Body of pancreas (tissue), 4 donors: ENCODE measurements at regions not wholly inside any gene's neighbourhood (a gene's known extent, or its start where the extent isn't known, plus 50 kb on each side); places are given as distances from the start of the nearest gene placed in this dataset.

ENCODE experiments used
- ATAC-seq: fragments of 150-250 bp; one replicate; pipeline ENCODE4 v1.9.1; 2016
- DNase-seq, 4 donors: peaks; one replicate each; pipeline ENCODE4 v3.0.0-alpha.2; 2019
- H3K27ac ChIP-seq, 4 donors: fragments of 200-600 bp; sonication (generic); 1 replicate in 3 of 4; 2 replicates in 1 of 4; pipeline versions ENCODE4 v1.5.1 to v1.6.1; 2016 to 2019; ENCODE audit warnings: mild to moderate bottlenecking in 1 of 4, mixed read lengths in 1 of 4, moderate library complexity in 1 of 4
- H3K27me3 ChIP-seq, 2 donors: fragments of 200-600 bp; sonication (generic); one replicate each; pipeline ENCODE4 v1.6.0; 2016; ENCODE audit warnings: mild to moderate bottlenecking in 1 of 2
- H3K36me3 ChIP-seq, 2 donors: fragments of 200-600 bp; sonication (generic); replicated peaks in 1 of 2; 2 replicates each; pipeline ENCODE4 v1.5.1; 2016; ENCODE audit warnings: low read depth in 2 of 2; ENCODE audit not compliant: insufficient read depth in 1 of 2
- H3K4me1 ChIP-seq: fragments of 200-600 bp; sonication (generic); one replicate; pipeline ENCODE4 v1.6.0; 2016
- H3K4me3 ChIP-seq, 2 donors: fragments of 200-600 bp; sonication (generic); 1 replicate in 1 of 2; 2 replicates in 1 of 2; pipeline ENCODE4 v1.5.1; 2016 to 2019
- H3K9me3 ChIP-seq, 3 donors: fragments of 200-600 bp; sonication (generic); 1 replicate in 2 of 3; 2 replicates in 1 of 3; pipeline ENCODE4 v1.5.1; 2016
- POLR2A ChIP-seq, 3 donors: fragments of 450-650 bp; IDR thresholded peaks; one replicate each; pipeline ENCODE4 v1.6.1; 2016; ENCODE audit warnings: antibody characterized with exemption in 3 of 3, mild to moderate bottlenecking in 2 of 3
- WGBS, 2 donors: methylation state at CpG; one replicate each; pipeline ENCODE4 v1.1.5; 2017; 5-methylcytosine and 5-hydroxymethylcytosine counted together
- intact Hi-C: fragments of 100-400 bp; cut with DNase I; formaldehyde crosslinking; loops from one replicate; pipeline ENCODE4 v1.15.1; 2023
- TF ChIP-seq, protein P1 (sequence below), 7 experiments: fragments of 450-650 bp in 4 of 7; fragments of 200-600 bp in 3 of 7; sonication (generic) in 3 of 7; IDR thresholded peaks; one replicate each; pipeline ENCODE4 v1.5.1; 2016 to 2019; ENCODE audit warnings: antibody characterized with exemption in 7 of 7

DNA sequence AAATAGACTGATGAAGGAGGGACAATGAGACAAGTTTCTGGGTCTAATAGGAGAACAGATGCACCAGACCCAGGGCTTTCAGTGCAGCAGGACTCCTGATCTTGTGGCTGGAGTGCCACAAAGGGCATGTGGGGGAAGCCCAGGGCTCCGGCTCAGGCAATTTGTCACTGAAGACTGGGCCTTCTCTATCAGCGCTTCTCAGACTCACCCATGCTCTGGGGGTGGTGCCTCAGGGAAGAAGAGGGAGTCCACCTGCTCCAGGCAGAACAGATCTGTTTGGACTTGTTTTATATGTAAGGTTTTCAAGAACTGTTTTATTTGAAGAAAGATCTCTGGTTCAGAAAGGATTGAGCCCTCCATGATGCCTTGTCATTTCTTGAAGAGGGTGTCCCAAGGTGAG, 112.4 kb upstream of the TLE3 start:
- no peak for ATAC-seq
- no peak for DNase-seq
- H3K27ac ChIP-seq: no peak overlapping the region
- H3K27me3 ChIP-seq: no peaks in the 10 kb centered on the region
- H3K4me1 ChIP-seq: no peaks in the 10 kb centered on the region
- H3K36me3 ChIP-seq: no peaks in the 10 kb centered on the region
- no peaks in the 10 kb centered on the region for H3K9me3 ChIP-seq
- no peak overlapping the region for H3K4me3 ChIP-seq
- intact Hi-C loops: no loop called here
- WGBS, 2 donors: 67 to 94% methylated on average over 1 to 2 of the region's 2 CpGs
- TF ChIP-seq, protein P1, sequence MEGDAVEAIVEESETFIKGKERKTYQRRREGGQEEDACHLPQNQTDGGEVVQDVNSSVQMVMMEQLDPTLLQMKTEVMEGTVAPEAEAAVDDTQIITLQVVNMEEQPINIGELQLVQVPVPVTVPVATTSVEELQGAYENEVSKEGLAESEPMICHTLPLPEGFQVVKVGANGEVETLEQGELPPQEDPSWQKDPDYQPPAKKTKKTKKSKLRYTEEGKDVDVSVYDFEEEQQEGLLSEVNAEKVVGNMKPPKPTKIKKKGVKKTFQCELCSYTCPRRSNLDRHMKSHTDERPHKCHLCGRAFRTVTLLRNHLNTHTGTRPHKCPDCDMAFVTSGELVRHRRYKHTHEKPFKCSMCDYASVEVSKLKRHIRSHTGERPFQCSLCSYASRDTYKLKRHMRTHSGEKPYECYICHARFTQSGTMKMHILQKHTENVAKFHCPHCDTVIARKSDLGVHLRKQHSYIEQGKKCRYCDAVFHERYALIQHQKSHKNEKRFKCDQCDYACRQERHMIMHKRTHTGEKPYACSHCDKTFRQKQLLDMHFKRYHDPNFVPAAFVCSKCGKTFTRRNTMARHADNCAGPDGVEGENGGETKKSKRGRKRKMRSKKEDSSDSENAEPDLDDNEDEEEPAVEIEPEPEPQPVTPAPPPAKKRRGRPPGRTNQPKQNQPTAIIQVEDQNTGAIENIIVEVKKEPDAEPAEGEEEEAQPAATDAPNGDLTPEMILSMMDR (IDR thresholded peaks at IDR 0.05): no peak
- TF ChIP-seq POLR2A (IDR thresholded peaks at IDR 0.05): no peak

GRCh38 chr15:70209499-70209898, 111.8 kb upstream of the TLE3 start:
- Histone ChIP-seq H3K27me3 (no peaks in the 10 kb centered on the region), H3K4me1 (no peaks in the 10 kb centered on the region), H3K4me3 (no peak overlapping the region), H3K27ac (no peak overlapping the region), H3K36me3 (no peaks in the 10 kb centered on the region), H3K9me3 (no peaks in the 10 kb centered on the region)
- no peak for TF ChIP-seq POLR2A (IDR thresholded peaks at IDR 0.05)
- TF ChIP-seq, protein P1 (IDR thresholded peaks at IDR 0.05): no peak
- ATAC-seq (no peak), DNase-seq (no peak)
- 85 to 88% methylated on average over 5 of the region's 5 CpGs for whole genome bisulfite sequencing, 2 donors
- intact Hi-C loops: no loop called here

- ATAC-seq (no peak), DNase-seq (no peak)
- Histone ChIP-seq H3K27ac (no peak overlapping the region), H3K9me3 (no peaks in the 10 kb centered on the region), H3K36me3 (no peaks in the 10 kb centered on the region), H3K4me1 (no peaks in the 10 kb centered on the region), H3K27me3 (no peaks in the 10 kb centered on the region), H3K4me3 (no peak overlapping the region)
- TF ChIP-seq, protein P1 (IDR thresholded peaks at IDR 0.05): no peak
- no peak for TF ChIP-seq POLR2A (IDR thresholded peaks at IDR 0.05)
- 78 to 94% methylated on average over 3 of the region's 3 CpGs for WGBS, 2 donors
- intact Hi-C loops: no loop called here
Measured at GRCh38 chr15:70208332-70208731, 110.6 kb upstream of the TLE3 start.

GRCh38 chr15:70206668-70207067, 109.0 kb upstream of the TLE3 start:
- ATAC-seq (no peak), DNase-seq (no peak)
- Histone ChIP-seq H3K4me1 (no peaks in the 10 kb centered on the region), H3K4me3 (no peak overlapping the region), H3K27ac (no peak overlapping the region), H3K9me3 (no peaks in the 10 kb centered on the region), H3K36me3 (no peaks in the 10 kb centered on the region), H3K27me3 (no peaks in the 10 kb centered on the region)
- TF ChIP-seq, protein P1 (IDR thresholded peaks at IDR 0.05): no peak
- TF ChIP-seq POLR2A (IDR thresholded peaks at IDR 0.05): no peak
- intact Hi-C loops: no loop called here
- WGBS, 2 donors: 80% methylated on average over 4 to 5 of the region's 5 CpGs

DNA sequence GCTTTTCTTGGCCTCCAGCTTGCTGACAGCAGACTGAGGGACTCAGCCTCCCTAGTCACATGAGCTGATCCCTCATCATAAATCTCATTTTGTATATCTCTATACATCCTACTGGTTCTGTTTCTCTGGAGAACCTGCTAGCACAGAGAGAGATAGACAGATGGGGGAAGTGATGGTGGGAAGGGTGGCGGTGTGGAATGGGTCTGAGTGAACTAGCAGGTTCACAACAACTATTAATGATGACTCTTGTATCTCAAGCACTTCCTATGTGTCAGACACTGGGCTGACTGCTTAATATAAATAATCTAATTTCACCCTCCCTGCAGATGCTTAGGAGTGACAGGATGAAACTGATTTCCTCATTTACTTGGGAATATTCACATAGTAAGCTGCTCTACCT, 106.9 kb upstream of the TLE3 start:
- 95 to 100% methylated on average over 1 of the region's 1 CpG for WGBS, 2 donors

More for the DNA sequence above, 106.9 kb upstream of the TLE3 start:
- Histone ChIP-seq H3K4me1 (no peaks in the 10 kb centered on the region), H3K4me3 (no peak overlapping the region), H3K36me3 (no peaks in the 10 kb centered on the region), H3K27me3 (no peaks in the 10 kb centered on the region), H3K9me3 (no peaks in the 10 kb centered on the region), H3K27ac (no peak overlapping the region)
- intact Hi-C loops: no loop called here
- ATAC-seq (no peak), DNase-seq (no peak)
- TF ChIP-seq POLR2A (IDR thresholded peaks at IDR 0.05): no peak
- TF ChIP-seq, protein P1 (IDR thresholded peaks at IDR 0.05): no peak
